GM12878 (cell line): ENCODE measurements at regions not wholly inside any gene's neighbourhood (a gene's known extent, or its start where the extent isn't known, plus 50 kb on each side); places are given as distances from the start of the nearest gene placed in this dataset.

Experiments
- ATAC-seq: fragments of 200-7000 bp; cut with Tn5 transposase; 3 replicates; pipeline ENCODE4 v1.9.1; 2020; ENCODE audit warnings: mild to moderate bottlenecking, moderate library complexity
- BruUV-seq: library from RNA; stranded (reverse); fragments of 400-500 nt; replicated peaks from 2 replicates; lab custom pipeline; 2021; lab: Mats Ljungman, UMichigan
- CTCF ChIA-PET: fragments of 300-600 bp; sonication (Branson Sonifier 250); formaldehyde crosslinking; extraction: SDS; loops from one replicate; lab custom pipeline; 2021; ENCODE audit warnings: inconsistent platforms; lab: Yijun Ruan, JAX
- POLR2A ChIA-PET: fragments of 350-600 bp; formaldehyde crosslinking; extraction: SDS; loops from one replicate; lab custom pipeline; 2021; ENCODE audit warnings: inconsistent platforms; lab: Charles Lee
- RAD21 ChIA-PET: fragments of 300-600 bp; sonication (Branson Sonifier 250); formaldehyde crosslinking; loops from one replicate; lab custom pipeline; 2023; ENCODE audit warnings: antibody characterized with exemption; ENCODE audit not compliant: unreplicated experiment; lab: Charles Lee
- SMC1A ChIA-PET: fragments of 300-600 bp; sonication (Branson Sonifier 250); formaldehyde crosslinking; loops from one replicate; lab custom pipeline; 2023; ENCODE audit not compliant: unreplicated experiment, uncharacterized antibody; lab: Charles Lee
- DNase-seq: peaks from one replicate; pipeline ENCODE4 v3.0.0-alpha.2; 2011; ENCODE audit warnings: low read depth, low spot score
- FAIRE-seq: peaks from 3 replicates; lab custom pipeline; 2011; peaks lifted over from hg19 to GRCh38; lab: Jason Lieb, UNC
- H2AFZ ChIP-seq: 2 replicates; pipeline ENCODE4 v1.6.0; 2011; ENCODE audit warnings: low read depth, low read length, control low read depth; ENCODE audit not compliant: control insufficient read depth
- H3K27ac ChIP-seq: 2 replicates; pipeline ENCODE4 v1.5.1; 2011; ENCODE audit warnings: control low read depth; ENCODE audit not compliant: control insufficient read depth, insufficient read depth
- H3K27me3 ChIP-seq, 2 experiments: replicated peaks in 1 of 2; 2 replicates each; pipeline versions ENCODE4 v1.6.0 to v1.6.1; 2011; ENCODE audit warnings: low read length in 1 of 2; ENCODE audit not compliant: control insufficient read depth in 2 of 2, insufficient read depth in 2 of 2
- H3K36me3 ChIP-seq, 2 experiments: 2 replicates each; pipeline ENCODE4 v1.5.1; 2011; ENCODE audit warnings: low read length in 1 of 2; ENCODE audit not compliant: control insufficient read depth in 2 of 2, insufficient read depth in 2 of 2
- H3K4me1 ChIP-seq: 2 replicates; pipeline ENCODE4 v1.6.1; 2011; ENCODE audit warnings: mild to moderate bottlenecking, low read length, moderate library complexity, mixed read lengths; ENCODE audit not compliant: control insufficient read depth, insufficient read depth
- H3K4me2 ChIP-seq: 2 replicates; pipeline ENCODE4 v1.6.0; 2011; ENCODE audit warnings: control low read depth; ENCODE audit not compliant: control insufficient read depth, insufficient read depth
- H3K4me3 ChIP-seq: fragments of 200-600 bp; sonication (generic); 2 replicates; pipeline ENCODE4 v1.5.1; 2016
- H3K79me2 ChIP-seq: 2 replicates; pipeline ENCODE4 v1.6.0; 2011; ENCODE audit warnings: low read length; ENCODE audit not compliant: control insufficient read depth, insufficient read depth
- H3K9ac ChIP-seq: 2 replicates; pipeline ENCODE4 v1.8.0; 2011; ENCODE audit warnings: low read length, control low read depth, mixed read lengths; ENCODE audit not compliant: control insufficient read depth, insufficient read depth
- H3K9me3 ChIP-seq: replicated peaks from 3 replicates; pipeline ENCODE4 v1.5.1; 2011; ENCODE audit warnings: mild to moderate bottlenecking, low read length; ENCODE audit not compliant: control insufficient read depth, insufficient read depth
- H4K20me1 ChIP-seq: 2 replicates; pipeline ENCODE4 v1.6.0; 2011; ENCODE audit not compliant: control insufficient read depth, insufficient read depth
- BCL11A ChIP-seq: IDR thresholded peaks from 2 replicates; pipeline ENCODE4 v1.6.1; 2011; ENCODE audit warnings: low read depth, low read length
- BHLHE40 ChIP-seq, 2 experiments: fragments of 450-650 bp in 1 of 2; IDR thresholded peaks; 2 replicates each; pipeline ENCODE4 v1.6.1; 2011 to 2017; ENCODE audit warnings: low read depth in 2 of 2, borderline replicate concordance in 1 of 2, improper control_type of control experiment in 1 of 2, low read length in 1 of 2, mild to moderate bottlenecking in 1 of 2
- GATAD2B ChIP-seq: fragments of 450-650 bp; conservative IDR thresholded peaks from 2 replicates; pipeline ENCODE4 v1.6.1; 2017; ENCODE audit warnings: low read depth, mild to moderate bottlenecking, moderate library complexity
- NRF1 ChIP-seq: conservative IDR thresholded peaks from 2 replicates; pipeline ENCODE4 v1.6.1; 2011; ENCODE audit warnings: mild to moderate bottlenecking, low read depth, low read length, improper control_type of control experiment
- RELA ChIP-seq: fragments of 450-650 bp; IDR thresholded peaks from 2 replicates; pipeline ENCODE4 v1.8.0; 2014; ENCODE audit warnings: borderline replicate concordance; ENCODE audit not compliant: partially characterized antibody
- SIN3A ChIP-seq: IDR thresholded peaks from 2 replicates; pipeline ENCODE4 v1.6.1; 2012; ENCODE audit warnings: low read depth, low read length, improper control_type of control experiment
- STAT1 ChIP-seq: fragments of 450-650 bp; conservative IDR thresholded peaks from 2 replicates; pipeline ENCODE4 v1.6.1; 2014; ENCODE audit warnings: antibody characterized with exemption, mild to moderate bottlenecking
- USF2 ChIP-seq: IDR thresholded peaks from 2 replicates; pipeline ENCODE4 v1.6.1; 2011; ENCODE audit warnings: low read depth, low read length, improper control_type of control experiment, borderline replicate concordance
- YY1 ChIP-seq: IDR thresholded peaks from 2 replicates; pipeline ENCODE4 v1.6.1; 2011; ENCODE audit warnings: low read depth, mild to moderate bottlenecking, low read length
- WGBS: methylation state at CpG from one replicate; pipeline ENCODE4 v1.1.6; 2016; ENCODE audit warnings: low lambda C conversion rate; ENCODE audit not compliant: insufficient replicate concordance, insufficient coverage; ENCODE audit errors: missing lambda C conversion rate; 5-methylcytosine and 5-hydroxymethylcytosine counted together
- in situ Hi-C: fragments of 300-500 bp; cut with MboI; formaldehyde crosslinking; loops from 9 replicates; pipeline ENCODE4 v1.14.3; 2018; ENCODE audit warnings: mixed read lengths
- intact Hi-C: fragments of 100-400 bp; cut with micrococcal nuclease; formaldehyde crosslinking; loops from one replicate; pipeline ENCODE4 v1.14.2; 2022; ENCODE audit not compliant: unreplicated experiment
- TF ChIP-seq, protein P1 (sequence below): fragments of 450-650 bp; IDR thresholded peaks from 2 replicates; pipeline ENCODE4 v1.6.1; 2018; ENCODE audit warnings: mild to moderate bottlenecking, low read depth, moderate library complexity; ENCODE audit not compliant: partially characterized antibody
- TF ChIP-seq, protein P2 (sequence below): fragments of 450-650 bp; formaldehyde crosslinking; IDR thresholded peaks from 2 replicates; pipeline ENCODE4 v1.5.0; 2022; ENCODE audit warnings: mild to moderate bottlenecking, missing genetic modification characterization
- TF ChIP-seq, protein P3 (sequence below): fragments of 450-650 bp; IDR thresholded peaks from 2 replicates; pipeline ENCODE4 v1.6.1; 2017; ENCODE audit warnings: mild to moderate bottlenecking, low read depth, inconsistent platforms; ENCODE audit not compliant: poor library complexity, severe bottlenecking

DNA sequence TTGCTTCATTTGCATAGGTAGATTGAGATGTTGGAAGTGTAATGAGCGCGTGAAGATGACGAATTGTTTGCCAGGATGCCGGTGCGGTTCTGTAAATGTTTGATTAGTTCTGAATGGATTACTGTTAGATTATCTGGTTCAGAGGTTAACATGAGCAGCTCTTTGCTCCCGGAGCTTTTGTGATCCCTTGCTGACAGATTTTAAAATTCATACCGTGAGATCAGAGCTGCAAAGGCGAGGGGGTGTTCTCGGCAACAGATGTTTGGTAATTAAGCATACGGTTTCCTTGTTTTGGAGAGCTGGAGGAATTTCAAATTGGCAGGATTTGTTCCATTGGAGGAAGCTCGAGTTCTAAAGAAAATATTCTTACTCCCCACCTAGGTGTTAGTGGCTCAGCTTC, 237.8 kb upstream of the GPR26 start (continued):
- TF ChIP-seq USF2 (no peak), NRF1 (no peak)

DNA sequence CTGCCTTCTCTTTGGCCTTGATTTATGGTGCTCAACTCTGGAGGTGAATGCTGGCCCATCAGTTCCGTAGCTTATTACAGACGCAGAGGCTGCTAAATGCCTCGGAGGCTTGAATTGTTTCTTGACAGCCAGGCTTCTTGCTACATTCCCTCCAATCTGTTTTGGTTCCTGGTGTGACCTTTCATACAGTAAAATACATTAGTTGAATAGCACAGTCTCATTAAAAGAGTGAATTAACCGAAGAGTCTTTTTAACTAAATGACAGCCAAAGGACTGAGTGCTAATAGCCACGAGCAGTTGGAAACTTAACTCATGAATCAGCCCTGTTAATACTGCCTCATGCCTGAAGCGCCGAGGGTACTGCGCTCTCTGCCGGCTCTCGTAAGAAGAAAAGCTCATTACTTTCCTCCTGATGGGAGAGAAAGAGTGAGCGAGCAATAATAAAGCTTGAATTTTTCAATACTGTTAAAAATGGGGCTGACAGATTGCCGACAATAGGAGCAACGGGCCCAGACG, 236.4 kb upstream of the GPR26 start:
- no peaks in the 10 kb centered on the region for H3K79me2 ChIP-seq
- no peak overlapping the region for H2AFZ ChIP-seq
- intact Hi-C loops (no loop called here), in situ Hi-C loops (no loop called here)
- RAD21 ChIA-PET, result no interaction called here
- FAIRE-seq (no peak), DNase-seq (no peak), ATAC-seq (no peak)
- H3K27me3 ChIP-seq, result no peaks in the 10 kb centered on the region
- H3K27ac ChIP-seq, result no peak overlapping the region
- no TSS peak for BruUV-seq
- no peak overlapping the region for H3K4me3 ChIP-seq
- no peaks in the 10 kb centered on the region for H3K36me3 ChIP-seq
- H3K4me1 ChIP-seq, result no peaks in the 10 kb centered on the region
- no peak overlapping the region for H3K4me2 ChIP-seq
- CTCF ChIA-PET, result interaction anchor here (0.6 kb wide), 1 partner anchor 697 kb away, joined by 3 read pairs; no protein-coding TSS in a partner anchor
- POLR2A ChIA-PET, result interaction anchor here (0.6 kb wide), 1 partner anchor 47 kb away, joined by 3 read pairs; no protein-coding TSS in a partner anchor
- SMC1A ChIA-PET, result interaction anchor here (0.7 to 2.8 kb wide), 2 partner anchors 12 to 14 kb away, joined by 3 to 13 read pairs; no protein-coding TSS in a partner anchor
- WGBS, result 88% methylated on average over 14 of the region's 14 CpGs
- no peaks in the 10 kb centered on the region for H4K20me1 ChIP-seq
- H3K9me3 ChIP-seq, result no peaks in the 10 kb centered on the region
- no peak overlapping the region for H3K9ac ChIP-seq
- TF ChIP-seq GATAD2B (no peak), YY1 (no peak), STAT1 (no peak), BHLHE40 (IDR thresholded peaks at IDR 0.05; ENCODE audit: borderline replicate concordance in 1 of 2, low read depth in 2 of 2, low read length in 1 of 2) (no peak), BCL11A (no peak), SIN3A (no peak), RELA (no peak)
- TF ChIP-seq, protein P1, sequence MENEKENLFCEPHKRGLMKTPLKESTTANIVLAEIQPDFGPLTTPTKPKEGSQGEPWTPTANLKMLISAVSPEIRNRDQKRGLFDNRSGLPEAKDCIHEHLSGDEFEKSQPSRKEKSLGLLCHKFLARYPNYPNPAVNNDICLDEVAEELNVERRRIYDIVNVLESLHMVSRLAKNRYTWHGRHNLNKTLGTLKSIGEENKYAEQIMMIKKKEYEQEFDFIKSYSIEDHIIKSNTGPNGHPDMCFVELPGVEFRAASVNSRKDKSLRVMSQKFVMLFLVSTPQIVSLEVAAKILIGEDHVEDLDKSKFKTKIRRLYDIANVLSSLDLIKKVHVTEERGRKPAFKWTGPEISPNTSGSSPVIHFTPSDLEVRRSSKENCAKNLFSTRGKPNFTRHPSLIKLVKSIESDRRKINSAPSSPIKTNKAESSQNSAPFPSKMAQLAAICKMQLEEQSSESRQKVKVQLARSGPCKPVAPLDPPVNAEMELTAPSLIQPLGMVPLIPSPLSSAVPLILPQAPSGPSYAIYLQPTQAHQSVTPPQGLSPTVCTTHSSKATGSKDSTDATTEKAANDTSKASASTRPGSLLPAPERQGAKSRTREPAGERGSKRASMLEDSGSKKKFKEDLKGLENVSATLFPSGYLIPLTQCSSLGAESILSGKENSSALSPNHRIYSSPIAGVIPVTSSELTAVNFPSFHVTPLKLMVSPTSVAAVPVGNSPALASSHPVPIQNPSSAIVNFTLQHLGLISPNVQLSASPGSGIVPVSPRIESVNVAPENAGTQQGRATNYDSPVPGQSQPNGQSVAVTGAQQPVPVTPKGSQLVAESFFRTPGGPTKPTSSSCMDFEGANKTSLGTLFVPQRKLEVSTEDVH, result no peak
- TF ChIP-seq, protein P2, sequence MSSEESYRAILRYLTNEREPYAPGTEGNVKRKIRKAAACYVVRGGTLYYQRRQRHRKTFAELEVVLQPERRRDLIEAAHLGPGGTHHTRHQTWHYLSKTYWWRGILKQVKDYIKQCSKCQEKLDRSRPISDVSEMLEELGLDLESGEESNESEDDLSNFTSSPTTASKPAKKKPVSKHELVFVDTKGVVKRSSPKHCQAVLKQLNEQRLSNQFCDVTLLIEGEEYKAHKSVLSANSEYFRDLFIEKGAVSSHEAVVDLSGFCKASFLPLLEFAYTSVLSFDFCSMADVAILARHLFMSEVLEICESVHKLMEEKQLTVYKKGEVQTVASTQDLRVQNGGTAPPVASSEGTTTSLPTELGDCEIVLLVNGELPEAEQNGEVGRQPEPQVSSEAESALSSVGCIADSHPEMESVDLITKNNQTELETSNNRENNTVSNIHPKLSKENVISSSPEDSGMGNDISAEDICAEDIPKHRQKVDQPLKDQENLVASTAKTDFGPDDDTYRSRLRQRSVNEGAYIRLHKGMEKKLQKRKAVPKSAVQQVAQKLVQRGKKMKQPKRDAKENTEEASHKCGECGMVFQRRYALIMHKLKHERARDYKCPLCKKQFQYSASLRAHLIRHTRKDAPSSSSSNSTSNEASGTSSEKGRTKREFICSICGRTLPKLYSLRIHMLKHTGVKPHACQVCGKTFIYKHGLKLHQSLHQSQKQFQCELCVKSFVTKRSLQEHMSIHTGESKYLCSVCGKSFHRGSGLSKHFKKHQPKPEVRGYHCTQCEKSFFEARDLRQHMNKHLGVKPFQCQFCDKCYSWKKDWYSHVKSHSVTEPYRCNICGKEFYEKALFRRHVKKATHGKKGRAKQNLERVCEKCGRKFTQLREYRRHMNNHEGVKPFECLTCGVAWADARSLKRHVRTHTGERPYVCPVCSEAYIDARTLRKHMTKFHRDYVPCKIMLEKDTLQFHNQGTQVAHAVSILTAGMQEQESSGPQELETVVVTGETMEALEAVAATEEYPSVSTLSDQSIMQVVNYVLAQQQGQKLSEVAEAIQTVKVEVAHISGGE (CRISPR knock-in tag), result no peak
- TF ChIP-seq, protein P3, sequence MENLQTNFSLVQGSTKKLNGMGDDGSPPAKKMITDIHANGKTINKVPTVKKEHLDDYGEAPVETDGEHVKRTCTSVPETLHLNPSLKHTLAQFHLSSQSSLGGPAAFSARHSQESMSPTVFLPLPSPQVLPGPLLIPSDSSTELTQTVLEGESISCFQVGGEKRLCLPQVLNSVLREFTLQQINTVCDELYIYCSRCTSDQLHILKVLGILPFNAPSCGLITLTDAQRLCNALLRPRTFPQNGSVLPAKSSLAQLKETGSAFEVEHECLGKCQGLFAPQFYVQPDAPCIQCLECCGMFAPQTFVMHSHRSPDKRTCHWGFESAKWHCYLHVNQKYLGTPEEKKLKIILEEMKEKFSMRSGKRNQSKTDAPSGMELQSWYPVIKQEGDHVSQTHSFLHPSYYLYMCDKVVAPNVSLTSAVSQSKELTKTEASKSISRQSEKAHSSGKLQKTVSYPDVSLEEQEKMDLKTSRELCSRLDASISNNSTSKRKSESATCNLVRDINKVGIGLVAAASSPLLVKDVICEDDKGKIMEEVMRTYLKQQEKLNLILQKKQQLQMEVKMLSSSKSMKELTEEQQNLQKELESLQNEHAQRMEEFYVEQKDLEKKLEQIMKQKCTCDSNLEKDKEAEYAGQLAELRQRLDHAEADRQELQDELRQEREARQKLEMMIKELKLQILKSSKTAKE, result no peak
